ENCODE measurements at regions not wholly inside any gene's neighbourhood (a gene's known extent, or its start where the extent isn't known, plus 50 kb on each side); places are given as distances from the start of the nearest gene placed in this dataset.

DNA sequence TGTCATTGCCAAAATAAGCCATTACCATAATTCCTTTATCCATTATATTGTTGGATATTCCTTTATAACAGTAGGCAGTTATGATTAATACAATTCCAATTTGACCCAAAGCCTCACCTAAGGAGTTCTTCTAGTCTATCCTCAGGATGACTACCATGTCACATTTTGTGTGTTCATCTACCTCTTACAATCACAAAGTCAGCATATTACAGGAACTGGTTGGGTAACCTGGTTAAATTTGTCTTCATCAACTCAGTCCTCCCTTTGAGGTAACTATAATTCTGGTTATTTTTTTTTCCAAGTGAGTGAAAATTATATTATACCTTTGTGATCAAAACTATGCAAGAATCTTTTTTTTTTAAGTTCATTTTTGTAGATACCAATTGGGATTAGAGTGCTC is 540.5 kb downstream of the BTBD3 start:
- DNase-seq (ENCODE audit: low read depth) = no peak
- no peak for TF ChIP-seq CTCF (IDR thresholded peaks at IDR 0.05; ENCODE audit: insufficient read depth, low read depth, low read length, missing control alignments)
- H3K4me3 ChIP-seq (ENCODE audit: low read depth, low read length) = no peak overlapping the region

GRCh38 chr20:12464036-12464435 is 544.7 kb upstream of the SPTLC3 start:
- no peak overlapping the region for H3K4me3 ChIP-seq (ENCODE audit: low read depth, low read length)
- DNase-seq (ENCODE audit: low read depth) = no peak
- no peak for TF ChIP-seq CTCF (IDR thresholded peaks at IDR 0.05; ENCODE audit: insufficient read depth, low read depth, low read length, missing control alignments)

- no peak for DNase-seq (ENCODE audit: low read depth)
- no peak for TF ChIP-seq CTCF (IDR thresholded peaks at IDR 0.05; ENCODE audit: insufficient read depth, low read depth, low read length, missing control alignments)
- no peak overlapping the region for H3K4me3 ChIP-seq (ENCODE audit: low read depth, low read length)
These were observed 541.9 kb upstream of the SPTLC3 start for GRCh38 chr20:12466915-12467314.

DNA sequence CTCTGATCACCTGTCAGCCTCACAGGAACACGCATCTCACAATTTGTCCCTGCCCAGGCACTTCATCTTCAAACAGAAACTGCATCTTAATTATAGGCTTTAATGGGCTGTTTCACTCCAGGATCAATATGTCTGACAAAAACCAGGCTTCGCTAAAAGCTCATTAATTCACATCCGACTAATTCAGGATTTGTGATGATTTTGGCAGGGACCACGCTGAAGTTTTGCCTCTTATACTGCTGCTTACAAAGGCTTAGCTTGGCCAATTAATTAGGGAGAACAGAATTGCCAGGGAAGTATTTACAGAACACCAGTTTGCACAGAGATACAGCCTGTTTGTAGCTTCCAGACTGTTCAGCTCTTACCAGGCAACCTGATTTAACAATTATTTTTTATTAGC is 541.0 kb upstream of the SPTLC3 start:
- DNase-seq (ENCODE audit: low read depth) = no peak
- H3K4me3 ChIP-seq (ENCODE audit: low read depth, low read length) = no peak overlapping the region
- no peak for TF ChIP-seq CTCF (IDR thresholded peaks at IDR 0.05; ENCODE audit: insufficient read depth, low read depth, low read length, missing control alignments)

DNA sequence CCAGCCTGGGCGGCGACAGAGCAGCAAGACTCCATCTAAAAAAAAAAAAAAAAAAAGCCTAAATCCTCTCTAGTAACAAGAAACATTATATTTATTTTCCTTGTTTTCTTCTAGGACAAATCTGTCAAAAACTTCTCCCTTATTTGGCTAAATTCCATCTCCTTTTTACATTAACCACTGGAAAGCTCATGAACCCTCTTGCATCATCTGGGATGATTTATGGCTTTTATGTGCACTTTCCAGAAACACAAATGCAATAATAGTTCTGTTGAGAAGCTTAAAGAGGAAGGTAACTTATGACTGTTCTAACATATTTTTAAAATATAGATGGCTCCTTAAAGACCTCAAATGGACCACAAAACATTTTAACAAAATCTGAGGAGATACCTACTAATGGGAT is 526.1 kb upstream of the SPTLC3 start:
- no peak for TF ChIP-seq CTCF (IDR thresholded peaks at IDR 0.05; ENCODE audit: insufficient read depth, low read depth, low read length, missing control alignments)
- H3K4me3 ChIP-seq (ENCODE audit: low read depth, low read length) = no peak overlapping the region
- no peak for DNase-seq (ENCODE audit: low read depth)

GRCh38 chr20:12502443-12502842 is 506.3 kb upstream of the SPTLC3 start:
- no peak overlapping the region for H3K4me3 ChIP-seq (ENCODE audit: low read depth, low read length)

More at GRCh38 chr20:12502443-12502842, 506.3 kb upstream of the SPTLC3 start:
- no peak for TF ChIP-seq CTCF (IDR thresholded peaks at IDR 0.05; ENCODE audit: insufficient read depth, low read depth, low read length, missing control alignments)
- no peak for DNase-seq (ENCODE audit: low read depth)
